T-helper 1 cell (primary cell): ENCODE measurements at regions not wholly inside any gene's neighbourhood (a gene's known extent, or its start where the extent isn't known, plus 50 kb on each side); places are given as distances from the start of the nearest gene placed in this dataset.
"Not testable (repeated sequence)": the region's sequence is repeated elsewhere in the genome, so short reads cannot be mapped to it uniquely, and the experiment has no call there.

Experiments used
- DNase-seq, 5 donors: peaks; one replicate each; pipeline ENCODE4 v3.0.0-alpha.2; 2012 to 2020

DNA sequence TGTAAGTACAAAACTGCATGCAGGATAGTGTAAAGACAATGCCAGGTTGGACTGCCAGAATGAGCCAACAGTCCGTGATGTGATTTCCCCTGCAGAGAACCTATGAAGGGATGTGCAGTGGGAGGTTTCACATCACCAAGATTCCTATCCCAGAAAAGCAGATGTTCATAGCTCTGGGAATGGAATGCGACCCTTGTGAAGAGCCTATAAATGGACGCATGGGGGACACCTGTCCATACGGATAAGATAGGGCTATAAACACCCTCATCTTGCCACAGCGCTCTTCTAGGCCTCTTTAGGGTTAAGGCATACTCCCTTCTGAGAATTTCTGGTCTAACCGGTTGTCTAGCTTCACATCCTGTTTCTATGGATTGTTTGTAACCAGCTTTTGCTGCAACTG, 1261.8 kb downstream of the RAPGEF2 start:
- not testable (repeated sequence) for DNase-seq

DNA sequence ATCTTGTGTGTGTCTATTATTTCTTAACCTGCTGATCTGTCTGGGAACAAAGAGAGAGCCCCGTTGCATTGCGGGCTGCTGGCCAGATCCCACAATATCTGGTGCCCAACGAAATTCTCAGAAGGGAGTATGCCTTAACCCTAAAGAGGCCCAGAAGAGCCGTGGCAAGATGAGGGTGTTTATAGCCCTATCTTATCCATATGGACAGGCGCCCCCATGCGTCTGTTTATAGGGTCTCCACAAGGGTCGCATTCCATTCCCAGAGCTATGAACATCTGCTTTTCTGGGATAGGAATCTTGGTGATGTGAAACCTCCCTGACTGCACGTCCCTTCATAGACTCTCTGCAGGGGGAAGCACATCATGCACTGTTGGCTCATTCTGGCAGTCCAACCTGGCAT, 1262.5 kb downstream of the RAPGEF2 start:
- not testable (repeated sequence) for DNase-seq

- no peak for DNase-seq
Observed at GRCh38 chr4:160370046-160370445, 1267.2 kb downstream of the RAPGEF2 start.

- DNase-seq = no peak
Observed at GRCh38 chr4:160371446-160371845, 1268.6 kb downstream of the RAPGEF2 start.

DNA sequence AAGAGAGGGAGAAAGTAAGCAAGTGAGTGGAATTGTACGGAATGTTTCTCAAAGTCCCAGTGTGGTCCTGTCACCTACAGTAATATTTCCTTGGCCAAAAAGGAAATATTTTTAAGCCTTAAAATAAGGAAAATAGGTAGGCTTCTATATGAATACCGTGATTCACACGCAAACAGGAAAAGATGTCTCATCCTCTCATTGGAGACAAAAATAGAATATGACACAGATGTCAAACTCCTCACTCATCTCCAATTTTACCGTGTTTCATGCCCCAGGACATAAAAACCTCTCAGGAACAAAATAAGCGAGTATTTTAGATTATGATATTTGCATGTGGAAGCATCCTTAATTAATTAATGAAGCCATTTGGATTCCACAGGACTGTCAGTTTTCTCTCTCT, 1269.5 kb downstream of the RAPGEF2 start:
- DNase-seq = no peak

GRCh38 chr4:160373911-160374310, 1271.0 kb downstream of the RAPGEF2 start:
- DNase-seq = no peak

DNA sequence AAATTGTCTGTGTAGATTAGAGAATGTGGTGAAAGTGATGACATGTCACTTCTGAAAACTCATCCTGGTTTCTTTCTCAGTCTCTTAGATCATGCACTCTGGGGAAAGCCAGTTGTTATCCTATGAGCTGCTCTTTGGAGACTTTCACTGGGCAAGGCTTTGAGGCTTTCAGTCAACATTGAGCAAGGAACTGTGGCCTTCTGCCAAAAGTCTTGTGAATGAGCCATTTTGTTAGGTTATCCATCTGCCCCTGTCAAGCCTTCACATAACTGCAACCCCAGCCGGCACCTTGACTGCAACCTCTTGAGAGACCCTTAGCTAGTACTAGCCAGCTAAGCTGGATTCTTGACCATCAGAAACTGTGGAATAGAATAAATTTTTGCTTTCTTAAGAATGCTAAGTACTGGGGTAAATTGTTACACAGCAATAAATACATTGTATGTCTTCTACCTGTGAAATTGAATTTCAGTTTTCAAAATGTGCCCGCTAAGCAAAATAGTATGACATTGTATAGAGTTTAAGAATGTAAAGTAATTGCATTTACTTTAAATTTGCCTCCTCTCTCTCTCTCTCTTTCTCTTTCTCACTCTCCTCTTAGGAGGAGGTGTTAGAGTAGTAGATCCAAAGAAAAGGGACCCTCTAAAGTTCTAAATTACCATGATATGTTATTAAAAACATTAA, 1273.0 kb downstream of the RAPGEF2 start:
- no peak for DNase-seq

GRCh38 chr4:160386846-160387245, 1284.0 kb downstream of the RAPGEF2 start:
- DNase-seq = no peak

GRCh38 chr4:160399826-160400225, 1296.9 kb downstream of the RAPGEF2 start:
- DNase-seq = no peak

GRCh38 chr4:160403081-160403480, 1300.2 kb downstream of the RAPGEF2 start:
- no peak for DNase-seq

GRCh38 chr4:160406263-160406825, 1303.5 kb downstream of the RAPGEF2 start:
- DNase-seq = no peak

DNA sequence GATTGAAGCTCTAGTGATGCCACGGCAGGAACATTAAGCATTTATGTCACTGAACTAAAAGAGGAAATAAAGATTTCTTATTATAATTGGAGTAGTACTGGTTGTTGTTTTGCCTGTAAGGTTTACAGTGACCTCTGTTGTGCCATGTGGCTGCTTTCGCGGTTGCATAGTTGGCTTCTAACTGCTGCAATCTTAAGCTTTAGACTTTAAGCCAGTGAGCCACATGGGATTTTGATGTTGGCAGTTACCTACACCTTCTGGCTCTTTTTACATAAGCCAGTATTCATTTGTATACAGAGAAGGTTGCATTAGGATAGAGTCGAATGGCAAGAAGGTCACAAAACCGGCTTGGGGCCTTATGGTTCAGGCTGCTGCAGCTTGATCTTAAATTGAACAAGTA, 1311.6 kb downstream of the RAPGEF2 start:
- DNase-seq = no peak

DNA sequence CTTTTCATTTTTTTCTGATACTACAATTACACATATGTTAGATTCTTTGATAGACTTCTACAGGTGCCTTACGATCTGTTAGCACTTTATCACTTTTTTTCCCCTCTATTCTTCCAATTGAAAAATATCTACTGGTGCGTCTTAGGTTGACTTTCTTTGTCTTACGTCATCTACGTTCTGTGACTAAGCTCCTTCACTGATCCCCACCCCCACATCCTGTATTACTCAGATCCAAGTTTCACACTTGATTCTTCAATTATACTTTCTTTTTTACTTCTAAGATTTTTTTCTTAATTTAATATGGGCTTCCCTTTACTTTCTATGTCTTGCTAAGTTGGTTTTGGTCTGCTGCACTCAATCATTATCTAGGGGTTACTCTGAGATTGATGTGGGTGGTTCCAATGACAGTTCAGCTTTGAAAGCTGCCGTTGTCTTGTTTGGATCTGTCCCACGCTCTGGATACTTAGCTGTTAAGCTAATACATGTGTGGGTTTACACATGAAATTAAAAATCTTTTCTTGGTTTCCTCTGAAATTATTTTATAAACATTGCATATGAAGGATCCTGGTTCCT, 1321.1 kb downstream of the RAPGEF2 start:
- peak in 1 of 5 donors; percentile 17 for DNase-seq

- DNase-seq = no peak
Observed at GRCh38 chr4:160426233-160426632, 1323.4 kb downstream of the RAPGEF2 start.

DNA sequence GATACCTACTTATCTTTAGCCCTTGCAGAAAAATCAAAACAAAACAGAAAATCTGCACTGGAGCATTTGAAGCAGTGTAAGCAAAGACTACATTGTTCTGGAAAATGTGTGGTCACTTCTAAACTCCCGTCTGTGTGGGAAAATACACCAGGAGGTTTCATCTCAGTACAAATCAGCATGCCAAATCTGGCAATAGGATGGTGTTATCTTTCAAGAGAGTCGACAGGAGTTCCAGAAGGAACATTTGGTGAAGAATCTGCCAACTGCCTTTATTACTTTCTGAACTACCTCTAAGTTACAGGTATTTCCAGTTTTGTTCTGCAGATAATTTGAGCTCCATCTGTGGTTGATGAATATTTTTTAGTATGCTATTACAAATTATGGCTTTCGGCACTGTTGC, 1348.0 kb downstream of the RAPGEF2 start:
- DNase-seq = no peak

DNA sequence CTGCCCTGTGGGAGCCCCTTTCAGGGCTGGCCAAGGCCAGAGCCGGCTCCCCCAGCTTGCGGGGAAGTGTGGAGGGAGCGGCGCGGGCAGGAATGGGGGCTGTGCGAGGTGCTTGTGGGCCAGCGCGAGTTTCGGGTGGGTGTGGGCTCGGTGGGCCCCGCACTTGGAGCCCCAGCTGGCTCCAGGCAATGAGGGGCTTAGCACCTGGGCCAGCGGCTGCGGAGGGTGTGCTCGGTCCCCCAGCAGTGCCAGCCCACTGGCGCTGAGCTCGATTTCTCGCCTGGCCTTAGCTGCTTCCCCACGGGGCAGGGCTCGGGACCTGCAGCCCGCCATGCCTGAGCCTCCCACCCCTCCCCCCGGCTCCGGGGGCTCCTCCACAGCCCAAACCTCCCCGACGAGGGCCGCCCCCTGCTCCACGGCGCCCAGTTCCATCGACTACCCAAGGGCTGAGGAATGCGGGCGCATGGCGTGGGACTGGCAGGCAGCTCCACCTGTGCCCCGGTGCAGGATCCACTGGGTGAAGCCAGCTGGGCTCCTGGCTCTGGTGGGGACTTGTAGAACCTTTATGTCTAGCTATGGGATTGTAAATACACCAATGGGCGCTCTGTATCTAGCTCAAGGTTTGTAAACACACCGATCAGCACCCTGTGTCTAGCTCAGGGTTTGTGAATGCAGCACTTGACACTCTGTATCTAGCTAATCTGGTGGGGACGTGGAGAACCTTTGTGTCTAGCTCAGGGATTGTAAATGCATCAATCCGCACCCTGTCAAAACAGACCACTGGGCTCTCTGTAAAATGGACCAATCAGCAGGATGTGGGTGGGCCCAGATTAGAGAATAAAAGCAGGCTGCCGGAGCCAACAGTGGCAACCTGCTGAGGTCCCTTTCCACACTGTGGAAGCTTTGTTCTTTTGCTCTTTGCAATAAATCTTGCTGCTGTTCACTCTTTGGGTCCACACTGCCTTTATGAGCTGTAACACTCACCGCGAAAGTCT, 1379.1 kb downstream of the RAPGEF2 start:
- DNase-seq = not testable (repeated sequence)

DNA sequence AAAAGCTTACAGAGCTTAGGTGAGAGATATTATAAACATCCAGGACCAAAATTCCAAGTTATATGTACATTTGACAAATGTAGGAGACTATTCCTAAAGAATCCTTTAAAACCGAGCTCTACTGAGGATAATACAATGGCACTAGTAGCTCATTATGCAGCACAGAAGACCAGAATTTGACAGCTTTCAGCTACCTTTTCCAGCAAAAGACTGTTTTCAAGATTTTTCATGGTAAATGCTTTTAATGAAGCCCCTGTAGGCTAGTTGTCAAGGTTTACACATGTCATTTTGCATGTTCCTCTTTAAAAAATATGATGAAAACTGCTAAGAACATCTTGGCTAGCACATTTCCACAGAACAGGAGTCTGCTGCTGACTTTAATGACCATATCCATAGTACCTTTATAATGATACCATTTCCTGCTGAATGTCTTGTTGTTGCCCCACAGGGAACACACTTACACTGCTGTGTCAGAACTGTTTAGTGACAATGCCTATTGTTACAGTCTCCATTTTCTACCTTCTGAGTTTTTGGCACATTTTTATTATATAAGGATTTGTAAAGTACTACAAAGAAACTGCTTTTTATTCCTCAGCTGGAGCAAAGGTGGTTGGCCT, 1382.3 kb downstream of the RAPGEF2 start:
- no peak for DNase-seq

GRCh38 chr4:160492181-160492580, 1389.3 kb downstream of the RAPGEF2 start:
- no peak for DNase-seq

GRCh38 chr4:160493206-160493605, 1390.3 kb downstream of the RAPGEF2 start:
- DNase-seq = no peak

DNA sequence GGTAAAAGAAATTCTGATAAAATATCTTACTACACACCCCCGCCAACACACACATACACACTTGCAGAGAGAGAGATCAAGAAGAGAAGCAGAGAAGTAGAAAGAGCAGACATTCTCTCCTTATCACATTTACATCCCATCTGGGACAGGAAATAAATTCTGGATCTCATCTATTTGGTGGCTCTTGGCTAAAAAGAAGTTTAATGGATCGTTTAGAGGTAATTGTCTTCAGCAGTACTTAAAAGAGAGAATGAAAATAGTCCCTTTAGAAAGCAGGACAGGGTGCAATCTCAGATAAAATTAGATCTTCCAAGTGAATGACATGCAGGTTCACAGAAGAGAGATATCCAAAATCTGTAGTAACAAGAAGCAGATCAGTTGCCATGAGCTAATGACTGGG, 1392.5 kb downstream of the RAPGEF2 start:
- no peak for DNase-seq

DNA sequence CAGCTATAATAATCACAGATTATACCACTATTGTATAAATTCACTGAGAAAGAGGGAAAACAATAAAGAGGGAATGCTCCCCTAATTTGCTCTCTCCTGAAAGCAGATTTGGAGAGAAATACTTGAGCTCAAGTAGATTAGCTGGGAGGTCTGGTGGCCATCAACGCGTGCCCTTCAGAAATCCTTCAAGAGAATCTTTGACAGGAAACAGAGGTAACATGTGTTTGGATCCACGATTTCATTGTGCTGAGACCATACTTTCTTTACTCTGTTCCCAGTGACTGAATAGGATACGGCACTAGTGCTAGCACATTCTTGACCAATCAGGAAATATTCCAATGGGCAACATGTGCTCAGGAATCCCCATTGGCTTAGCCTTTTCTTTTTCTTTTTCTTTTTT, 1395.3 kb downstream of the RAPGEF2 start:
- DNase-seq = no peak

- DNase-seq = no peak
Observed at GRCh38 chr4:160505724-160506123, 1402.8 kb downstream of the RAPGEF2 start.

DNA sequence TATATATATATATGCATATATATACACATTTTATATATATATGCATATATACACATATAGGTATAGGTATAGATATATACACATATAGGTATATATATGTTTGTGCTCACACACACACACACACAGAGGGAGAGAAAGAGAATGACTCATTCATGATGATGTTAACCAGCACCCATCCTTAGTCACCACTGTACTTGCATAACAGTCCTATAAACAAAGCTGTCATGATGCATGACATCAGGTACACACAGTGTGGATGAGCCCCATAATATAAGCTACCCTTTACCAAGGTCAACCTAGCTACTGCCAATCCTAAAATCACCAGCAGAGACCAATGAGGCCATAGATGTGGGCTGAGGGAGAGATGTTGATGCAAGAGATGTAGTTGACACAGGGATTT, 1408.0 kb downstream of the RAPGEF2 start:
- no peak for DNase-seq
